ENCODE measurements at regions not wholly inside any gene's neighbourhood (a gene's known extent, or its start where the extent isn't known, plus 50 kb on each side); places are given as distances from the start of the nearest gene placed in this dataset.
A peak's percentile ranks its signal among the peaks of the same experiment; 100 is the strongest.

DNA sequence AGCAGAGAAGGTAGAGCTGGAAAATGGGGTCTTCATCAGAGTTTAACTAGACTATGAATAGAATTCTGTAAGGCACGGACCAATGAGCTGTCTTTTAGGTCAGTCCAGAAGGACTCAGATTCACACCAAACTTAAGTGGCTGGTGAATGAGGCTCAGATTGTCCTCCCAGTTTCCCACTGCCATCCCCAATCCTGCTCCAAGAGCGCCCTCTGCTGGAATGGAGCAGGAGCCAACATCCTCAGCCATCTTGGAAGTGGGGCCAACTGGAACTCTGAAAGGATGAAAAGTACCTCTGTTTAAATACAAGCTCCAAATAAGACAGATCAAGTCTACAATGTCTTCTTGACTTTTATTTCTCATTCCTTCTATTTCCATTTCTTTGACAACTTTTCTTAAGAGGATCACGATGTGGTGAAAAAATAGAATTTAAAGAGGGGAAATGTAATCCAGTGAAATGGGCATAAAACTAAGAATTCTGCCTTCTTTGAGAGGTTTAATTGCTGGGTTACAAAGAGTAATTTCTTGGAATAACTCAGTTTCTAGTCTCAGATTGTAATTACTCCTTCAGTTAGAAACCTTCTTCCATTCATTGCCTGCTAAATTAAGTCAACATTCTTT is 217.1 kb upstream of the TPRG1 start:
- H3K36me3 Mint-ChIP-seq (ENCODE audit: low read depth), result no peaks in the 10 kb centered on the region
- no peak overlapping the region for H3K4me3 Mint-ChIP-seq
- TF ChIP-seq, protein P1, sequence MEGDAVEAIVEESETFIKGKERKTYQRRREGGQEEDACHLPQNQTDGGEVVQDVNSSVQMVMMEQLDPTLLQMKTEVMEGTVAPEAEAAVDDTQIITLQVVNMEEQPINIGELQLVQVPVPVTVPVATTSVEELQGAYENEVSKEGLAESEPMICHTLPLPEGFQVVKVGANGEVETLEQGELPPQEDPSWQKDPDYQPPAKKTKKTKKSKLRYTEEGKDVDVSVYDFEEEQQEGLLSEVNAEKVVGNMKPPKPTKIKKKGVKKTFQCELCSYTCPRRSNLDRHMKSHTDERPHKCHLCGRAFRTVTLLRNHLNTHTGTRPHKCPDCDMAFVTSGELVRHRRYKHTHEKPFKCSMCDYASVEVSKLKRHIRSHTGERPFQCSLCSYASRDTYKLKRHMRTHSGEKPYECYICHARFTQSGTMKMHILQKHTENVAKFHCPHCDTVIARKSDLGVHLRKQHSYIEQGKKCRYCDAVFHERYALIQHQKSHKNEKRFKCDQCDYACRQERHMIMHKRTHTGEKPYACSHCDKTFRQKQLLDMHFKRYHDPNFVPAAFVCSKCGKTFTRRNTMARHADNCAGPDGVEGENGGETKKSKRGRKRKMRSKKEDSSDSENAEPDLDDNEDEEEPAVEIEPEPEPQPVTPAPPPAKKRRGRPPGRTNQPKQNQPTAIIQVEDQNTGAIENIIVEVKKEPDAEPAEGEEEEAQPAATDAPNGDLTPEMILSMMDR (IDR thresholded peaks at IDR 0.05), result no peak
- H3K27me3 Mint-ChIP-seq, result peaks cover 1% of the 10 kb centered on the region
- POLR2A ChIA-PET, result interaction anchor here (0.6 to 8.3 kb wide), 11 partner anchors 199 to 1215 kb away, joined by 3 to 137 read pairs (median 3); partner anchors contain the start of gene BCL6
- intact Hi-C loops (cut with micrococcal nuclease), result loop anchor here (1.0 to 10.0 kb wide), 10 partner anchors 257 to 1337 kb away; partner anchors contain the start of gene LPP
- peak; percentile 60 for DNase-seq
- H3K4me1 Mint-ChIP-seq, result peaks cover 25% of the 10 kb centered on the region
- CTCF ChIA-PET, result interaction anchor here (0.5 to 11.7 kb wide), 63 partner anchors 13 to 1636 kb away, joined by 3 to 545 read pairs (median 4); partner anchors contain the start of gene BCL6
- H3K9me3 Mint-ChIP-seq, result no peaks in the 10 kb centered on the region
- ATAC-seq (ENCODE audit: low read depth), result peak; percentile 66
- no peak overlapping the region for H3K27ac Mint-ChIP-seq

DNA sequence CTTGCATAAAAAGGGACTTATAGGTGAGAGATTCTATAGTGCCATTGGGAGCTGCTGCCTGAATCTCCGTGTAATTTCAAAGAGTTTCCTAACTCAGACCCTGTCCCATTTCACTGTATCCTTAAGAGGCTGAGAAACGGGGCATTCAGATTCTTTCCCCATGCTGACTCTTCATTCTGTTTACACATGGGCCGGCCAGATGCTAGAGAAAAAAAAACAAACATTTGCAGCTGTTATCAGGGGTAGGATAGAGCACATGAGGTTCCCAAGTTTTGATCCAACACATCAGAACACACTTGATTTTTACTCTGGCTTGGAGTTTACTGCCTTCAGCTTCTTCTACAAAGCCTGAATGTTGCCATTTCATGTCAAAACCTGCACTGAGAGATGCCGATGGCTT is 215.9 kb upstream of the TPRG1 start:
- Mint-ChIP-seq H3K4me1 (peaks cover 15% of the 10 kb centered on the region), H3K36me3 (ENCODE audit: low read depth) (no peaks in the 10 kb centered on the region), H3K4me3 (no peak overlapping the region), H3K27ac (no peak overlapping the region), H3K9me3 (no peaks in the 10 kb centered on the region), H3K27me3 (no peaks in the 10 kb centered on the region)
- no peak for ATAC-seq (ENCODE audit: low read depth)
- intact Hi-C loops (cut with micrococcal nuclease), result loop anchor here (1.0 to 10.0 kb wide), 7 partner anchors 193 to 1637 kb away; no protein-coding TSS in a partner anchor
- CTCF ChIA-PET, result interaction anchor here (0.7 to 11.7 kb wide), 23 partner anchors 10 to 1637 kb away, joined by 3 to 545 read pairs (median 6); partner anchors contain the start of gene BCL6
- TF ChIP-seq, protein P1 (IDR thresholded peaks at IDR 0.05), result no peak
- no peak for DNase-seq
- POLR2A ChIA-PET, result interaction anchor here (0.6 to 8.3 kb wide), 6 partner anchors 201 to 1232 kb away, joined by 5 to 137 read pairs (median 12); partner anchors contain the start of gene BCL6

DNA sequence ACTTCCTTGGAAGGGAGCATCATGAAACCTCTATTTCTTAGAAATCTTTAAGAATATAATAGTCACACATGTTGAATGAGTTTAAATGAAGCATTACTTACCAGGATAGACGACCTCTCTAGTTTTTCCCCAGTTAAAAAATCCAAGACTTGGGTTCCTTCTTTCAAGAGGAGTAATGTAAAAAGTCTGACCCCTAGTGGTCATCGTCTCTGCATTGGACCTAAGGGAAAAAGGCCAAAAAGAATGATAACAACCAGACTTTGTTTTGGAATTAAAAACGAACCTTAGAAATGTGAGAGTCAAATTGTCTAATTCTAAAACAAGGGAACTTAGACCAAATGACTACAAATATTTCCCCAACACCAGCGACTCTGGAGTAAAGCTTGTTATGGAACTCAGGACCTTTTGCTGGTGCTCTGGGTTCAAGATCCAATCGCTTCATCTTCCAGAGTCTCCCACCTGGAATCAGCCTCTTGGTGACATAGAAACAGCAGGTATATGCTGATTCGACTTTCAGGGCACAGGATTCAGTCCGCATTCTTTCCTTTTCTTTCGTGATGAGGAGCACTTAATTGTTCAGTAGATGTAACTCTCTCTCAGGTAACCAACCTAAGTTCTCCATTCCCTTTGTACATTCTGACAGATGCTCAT is 214.8 kb upstream of the TPRG1 start:
- peak; percentile 31 for ATAC-seq (ENCODE audit: low read depth)
- Mint-ChIP-seq H3K9me3 (no peaks in the 10 kb centered on the region), H3K36me3 (ENCODE audit: low read depth) (no peaks in the 10 kb centered on the region), H3K27ac (no peak overlapping the region), H3K4me1 (peaks cover 7% of the 10 kb centered on the region), H3K27me3 (no peaks in the 10 kb centered on the region), H3K4me3 (no peak overlapping the region)
- DNase-seq, result no peak
- POLR2A ChIA-PET, result interaction anchor here (8.3 kb wide), 1 partner anchor 1218 kb away, joined by 137 read pairs; no protein-coding TSS in a partner anchor
- intact Hi-C loops (cut with micrococcal nuclease), result loop anchor here (1.0 to 10.0 kb wide), 5 partner anchors 192 to 1638 kb away; no protein-coding TSS in a partner anchor
- TF ChIP-seq, protein P1 (IDR thresholded peaks at IDR 0.05), result no peak
- CTCF ChIA-PET, result interaction anchor here (0.5 to 11.7 kb wide), 13 partner anchors 11 to 1638 kb away, joined by 3 to 545 read pairs (median 4); partner anchors contain the start of gene BCL6

DNA sequence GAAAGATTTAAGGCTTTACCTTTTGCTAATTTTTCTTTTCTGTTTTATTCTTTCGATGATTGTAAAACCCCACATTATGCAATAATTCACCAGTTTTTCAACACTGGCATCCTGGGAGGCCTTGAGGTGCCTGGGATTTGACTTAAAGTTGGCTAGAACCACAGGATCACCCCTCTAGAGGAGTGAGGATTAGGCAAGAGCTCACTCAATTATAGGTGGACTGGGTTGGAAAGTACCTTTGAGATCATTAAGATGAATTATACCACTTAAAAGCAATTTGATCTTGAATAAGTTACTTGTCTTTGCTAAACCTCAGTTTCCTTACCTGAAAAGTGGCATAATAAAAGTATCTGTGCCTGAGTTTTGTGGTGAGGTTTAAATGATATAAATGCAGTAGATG is 212.8 kb upstream of the TPRG1 start:
- ATAC-seq (ENCODE audit: low read depth) (no peak), DNase-seq (no peak)
- H3K27me3 Mint-ChIP-seq, result peaks cover 3% of the 10 kb centered on the region
- H3K27ac Mint-ChIP-seq, result no peak overlapping the region
- CTCF ChIA-PET, result interaction anchor here (11.7 kb wide), 1 partner anchor 1221 kb away, joined by 545 read pairs; no protein-coding TSS in a partner anchor
- H3K4me1 Mint-ChIP-seq, result peaks cover 7% of the 10 kb centered on the region
- intact Hi-C loops (cut with micrococcal nuclease), result loop anchor here (5.0 to 10.0 kb wide), 3 partner anchors 654 to 1342 kb away; no protein-coding TSS in a partner anchor
- TF ChIP-seq, protein P1 (IDR thresholded peaks at IDR 0.05), result no peak
- POLR2A ChIA-PET, result no interaction called here
- no peaks in the 10 kb centered on the region for H3K9me3 Mint-ChIP-seq
- H3K4me3 Mint-ChIP-seq, result no peak overlapping the region
- H3K36me3 Mint-ChIP-seq (ENCODE audit: low read depth), result no peaks in the 10 kb centered on the region
